GM23338 (cell line): ENCODE measurements at regions not wholly inside any gene's neighbourhood (a gene's known extent, or its start where the extent isn't known, plus 50 kb on each side); places are given as distances from the start of the nearest gene placed in this dataset.

Experiments used
- ATAC-seq: fragments of 200-7000 bp; cut with Tn5 transposase; 3 replicates; pipeline ENCODE4 v1.9.1; 2020
- DNase-seq: peaks from one replicate; pipeline ENCODE4 v3.0.0-alpha.2; 2015; ENCODE audit warnings: low spot score
- H2AFZ ChIP-seq: fragments of 200-600 bp; sonication (generic); 2 replicates; pipeline ENCODE4 v1.8.0; 2016; ENCODE audit warnings: antibody characterized with exemption, mild to moderate bottlenecking, moderate library complexity
- H3F3A ChIP-seq: fragments of 200-600 bp; sonication (generic); replicated peaks from 2 replicates; pipeline ENCODE4 v1.8.0; 2017; ENCODE audit warnings: antibody characterized with exemption, mixed run types, low read depth
- H3K27ac ChIP-seq: fragments of 200-600 bp; sonication (generic); 2 replicates; pipeline ENCODE4 v1.6.1; 2016; ENCODE audit warnings: low read depth
- H3K27me3 ChIP-seq: fragments of 200-600 bp; sonication (generic); 2 replicates; pipeline ENCODE4 v1.8.0; 2016; ENCODE audit warnings: mild to moderate bottlenecking, mixed run types, moderate library complexity; ENCODE audit not compliant: insufficient read depth
- H3K36me3 ChIP-seq: fragments of 200-600 bp; sonication (generic); 2 replicates; pipeline ENCODE4 v1.8.0; 2016; ENCODE audit warnings: mild to moderate bottlenecking; ENCODE audit not compliant: insufficient read depth
- H3K4me1 ChIP-seq: fragments of 200-600 bp; sonication (generic); 2 replicates; pipeline ENCODE4 v1.8.0; 2016; ENCODE audit warnings: mild to moderate bottlenecking, moderate library complexity; ENCODE audit not compliant: insufficient read depth
- H3K4me2 ChIP-seq: fragments of 200-600 bp; sonication (generic); 2 replicates; pipeline ENCODE4 v1.7.1; 2017; ENCODE audit warnings: mixed run types
- H3K4me3 ChIP-seq: fragments of 200-600 bp; sonication (generic); 2 replicates; pipeline ENCODE4 v1.6.1; 2016; ENCODE audit warnings: mixed run types
- H3K79me2 ChIP-seq: fragments of 200-600 bp; sonication (generic); replicated peaks from 2 replicates; pipeline ENCODE4 v1.8.0; 2017; ENCODE audit warnings: mild to moderate bottlenecking; ENCODE audit not compliant: insufficient read depth
- H3K9me2 ChIP-seq: fragments of 200-600 bp; sonication (generic); 2 replicates; pipeline ENCODE4 v1.8.0; 2017; ENCODE audit not compliant: insufficient read depth
- H4K20me1 ChIP-seq: fragments of 200-600 bp; sonication (generic); replicated peaks from 2 replicates; pipeline ENCODE4 v1.8.0; 2017; ENCODE audit warnings: mild to moderate bottlenecking; ENCODE audit not compliant: insufficient read depth
- H3K27ac Mint-ChIP-seq: 2 replicates; pipeline ENCODE4 v1.8.0; 2020; ENCODE audit warnings: inconsistent platforms, mild to moderate bottlenecking, moderate library complexity, mixed read lengths
- H3K27me3 Mint-ChIP-seq: 3 replicates; pipeline ENCODE4 v1.8.0; 2022; ENCODE audit warnings: low read depth, mild to moderate bottlenecking, moderate library complexity, mixed read lengths, inconsistent platforms; ENCODE audit not compliant: insufficient read depth, poor library complexity
- H3K36me3 Mint-ChIP-seq: 3 replicates; pipeline ENCODE4 v1.8.0; 2021; ENCODE audit warnings: low read depth, mild to moderate bottlenecking, inconsistent platforms, moderate library complexity, mixed read lengths
- H3K4me1 Mint-ChIP-seq: 3 replicates; pipeline ENCODE4 v1.8.0; 2020; ENCODE audit warnings: mild to moderate bottlenecking, inconsistent platforms, mixed read lengths
- H3K4me3 Mint-ChIP-seq: 3 replicates; pipeline ENCODE4 v1.8.0; 2021; ENCODE audit warnings: moderate library complexity, mild to moderate bottlenecking, inconsistent platforms, mixed read lengths
- H3K9me3 Mint-ChIP-seq: 3 replicates; pipeline ENCODE4 v1.8.0; 2020; ENCODE audit warnings: moderate library complexity, mild to moderate bottlenecking, inconsistent platforms, mixed read lengths
- CREB1 ChIP-seq: fragments of 250-450 bp; sonication (Bioruptor Pico); IDR thresholded peaks from 2 replicates; pipeline ENCODE4 v1.5.0; 2020; ENCODE audit warnings: low read depth, mild to moderate bottlenecking, moderate library complexity
- EZH2 ChIP-seq: fragments of 200-600 bp; sonication (generic); IDR thresholded peaks from one replicate; pipeline ENCODE4 v1.8.0; 2017; ENCODE audit warnings: antibody characterized with exemption, mild to moderate bottlenecking, low read depth; ENCODE audit not compliant: unreplicated experiment
- EZH2phosphoT487 ChIP-seq: fragments of 200-600 bp; sonication (generic); IDR thresholded peaks from one replicate; pipeline ENCODE4 v1.8.1; 2018; ENCODE audit warnings: antibody characterized with exemption; ENCODE audit not compliant: unreplicated experiment
- JUNB ChIP-seq: IDR thresholded peaks from one replicate; pipeline ENCODE4 v1.6.1; 2016; ENCODE audit warnings: antibody characterized with exemption; ENCODE audit not compliant: unreplicated experiment
- NANOG ChIP-seq: IDR thresholded peaks from 2 replicates; pipeline ENCODE4 v1.6.1; 2016; ENCODE audit warnings: antibody characterized with exemption, borderline replicate concordance
- POLR2AphosphoS5 ChIP-seq: IDR thresholded peaks from 2 replicates; pipeline ENCODE4 v1.6.1; 2016; ENCODE audit warnings: antibody characterized with exemption, low read depth
- STAT1 ChIP-seq: IDR thresholded peaks from one replicate; pipeline ENCODE4 v1.6.1; 2016; ENCODE audit warnings: antibody characterized with exemption; ENCODE audit not compliant: unreplicated experiment
- ZNF114 ChIP-seq: fragments of 250-450 bp; sonication (Bioruptor Pico); IDR thresholded peaks from 2 replicates; pipeline ENCODE4 v1.5.0; 2020; ENCODE audit warnings: mild to moderate bottlenecking, moderate library complexity
- ZNF331 ChIP-seq: fragments of 250-450 bp; sonication (Bioruptor Pico); IDR thresholded peaks from 2 replicates; pipeline ENCODE4 v1.5.0; 2020; ENCODE audit warnings: low read depth, mild to moderate bottlenecking, moderate library complexity
- ZNF462 ChIP-seq: fragments of 250-450 bp; sonication (Bioruptor Pico); IDR thresholded peaks from 2 replicates; pipeline ENCODE4 v1.5.0; 2020; ENCODE audit warnings: mild to moderate bottlenecking, moderate library complexity
- TF ChIP-seq, protein P1 (sequence below), 2 experiments: fragments of 200-600 bp in 1 of 2; sonication (generic) in 1 of 2; conservative IDR thresholded peaks; 2 replicates each; pipeline versions ENCODE4 v1.5.1 to v1.6.1; 2016 to 2017; ENCODE audit warnings: antibody characterized with exemption in 2 of 2, low read depth in 2 of 2, mild to moderate bottlenecking in 2 of 2, moderate library complexity in 1 of 2
- TF ChIP-seq, protein P2 (sequence below): IDR thresholded peaks from 2 replicates; pipeline ENCODE4 v1.6.1; 2016; ENCODE audit warnings: antibody characterized with exemption

DNA sequence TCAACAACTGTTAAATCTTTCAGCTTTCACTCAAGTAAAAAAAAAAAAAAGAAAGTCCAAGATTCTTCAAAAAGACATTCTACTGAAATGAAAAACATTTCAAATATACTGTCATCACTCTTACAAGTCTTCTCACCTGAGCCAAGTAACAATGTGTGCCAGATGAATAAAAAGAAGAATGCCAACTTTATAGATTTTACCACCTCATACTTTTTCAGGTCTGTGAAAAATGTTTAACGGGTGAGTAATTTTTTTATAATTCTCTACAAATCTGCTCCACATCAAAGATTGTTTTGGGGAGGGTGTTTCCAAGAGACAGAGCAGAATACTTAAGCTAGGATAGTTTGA lies 181.0 kb upstream of the BMP4 start (continued):
- TF ChIP-seq, protein P1, sequence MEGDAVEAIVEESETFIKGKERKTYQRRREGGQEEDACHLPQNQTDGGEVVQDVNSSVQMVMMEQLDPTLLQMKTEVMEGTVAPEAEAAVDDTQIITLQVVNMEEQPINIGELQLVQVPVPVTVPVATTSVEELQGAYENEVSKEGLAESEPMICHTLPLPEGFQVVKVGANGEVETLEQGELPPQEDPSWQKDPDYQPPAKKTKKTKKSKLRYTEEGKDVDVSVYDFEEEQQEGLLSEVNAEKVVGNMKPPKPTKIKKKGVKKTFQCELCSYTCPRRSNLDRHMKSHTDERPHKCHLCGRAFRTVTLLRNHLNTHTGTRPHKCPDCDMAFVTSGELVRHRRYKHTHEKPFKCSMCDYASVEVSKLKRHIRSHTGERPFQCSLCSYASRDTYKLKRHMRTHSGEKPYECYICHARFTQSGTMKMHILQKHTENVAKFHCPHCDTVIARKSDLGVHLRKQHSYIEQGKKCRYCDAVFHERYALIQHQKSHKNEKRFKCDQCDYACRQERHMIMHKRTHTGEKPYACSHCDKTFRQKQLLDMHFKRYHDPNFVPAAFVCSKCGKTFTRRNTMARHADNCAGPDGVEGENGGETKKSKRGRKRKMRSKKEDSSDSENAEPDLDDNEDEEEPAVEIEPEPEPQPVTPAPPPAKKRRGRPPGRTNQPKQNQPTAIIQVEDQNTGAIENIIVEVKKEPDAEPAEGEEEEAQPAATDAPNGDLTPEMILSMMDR (conservative IDR thresholded peaks at IDR 0.05; ENCODE audit: low read depth in 2 of 2) = no peak
- TF ChIP-seq ZNF114 (CRISPR knock-in tag) (no peak), POLR2AphosphoS5 (no peak), STAT1 (no peak), EZH2phosphoT487 (no peak), EZH2 (no peak), JUNB (no peak), CREB1 (CRISPR knock-in tag) (no peak)

GRCh38 chr14:54138024-54138353 lies 181.4 kb upstream of the BMP4 start:
- Histone ChIP-seq H3K4me1 (peaks cover 2% of the 10 kb centered on the region; the same call in 1 of the 2 replicates), H3K4me2 (no peak overlapping the region), H4K20me1 (no peaks in the 10 kb centered on the region; the same call in 1 of the 2 replicates), H2AFZ (0 out of 2 replicates have a peak overlapping the region, but pooled peaks have one; percentile 32), H3K9me2 (peaks cover 22% of the 10 kb centered on the region), H3K4me3 (no peak overlapping the region), H3K27me3 (no peaks in the 10 kb centered on the region), H3K27ac (no peak overlapping the region), H3K79me2 (no peaks in the 10 kb centered on the region), H3F3A (no peaks in the 10 kb centered on the region), H3K36me3 (no peaks in the 10 kb centered on the region)
- Mint-ChIP-seq H3K4me1 (peaks cover 3% of the 10 kb centered on the region; the same call in 2 of the 3 replicates), H3K4me3 (no peak overlapping the region), H3K27ac (no peak overlapping the region), H3K36me3 (no peaks in the 10 kb centered on the region), H3K9me3 (no peaks in the 10 kb centered on the region), H3K27me3 (no peaks in the 10 kb centered on the region)
- DNase-seq (no peak), ATAC-seq (no peak)
- TF ChIP-seq, protein P1 (conservative IDR thresholded peaks at IDR 0.05; ENCODE audit: low read depth in 2 of 2) = no peak
- TF ChIP-seq STAT1 = no peak
- no peak for TF ChIP-seq ZNF462 (CRISPR knock-in tag)
- no peak for TF ChIP-seq ZNF331 (CRISPR knock-in tag)
- TF ChIP-seq JUNB = no peak
- TF ChIP-seq, protein P2, sequence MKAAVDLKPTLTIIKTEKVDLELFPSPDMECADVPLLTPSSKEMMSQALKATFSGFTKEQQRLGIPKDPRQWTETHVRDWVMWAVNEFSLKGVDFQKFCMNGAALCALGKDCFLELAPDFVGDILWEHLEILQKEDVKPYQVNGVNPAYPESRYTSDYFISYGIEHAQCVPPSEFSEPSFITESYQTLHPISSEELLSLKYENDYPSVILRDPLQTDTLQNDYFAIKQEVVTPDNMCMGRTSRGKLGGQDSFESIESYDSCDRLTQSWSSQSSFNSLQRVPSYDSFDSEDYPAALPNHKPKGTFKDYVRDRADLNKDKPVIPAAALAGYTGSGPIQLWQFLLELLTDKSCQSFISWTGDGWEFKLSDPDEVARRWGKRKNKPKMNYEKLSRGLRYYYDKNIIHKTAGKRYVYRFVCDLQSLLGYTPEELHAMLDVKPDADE = no peak
- no peak for TF ChIP-seq NANOG
- TF ChIP-seq EZH2 = no peak
- no peak for TF ChIP-seq POLR2AphosphoS5
- TF ChIP-seq CREB1 (CRISPR knock-in tag) = no peak
- TF ChIP-seq ZNF114 (CRISPR knock-in tag) = no peak
- no peak for TF ChIP-seq EZH2phosphoT487
